ENCODE measurements at regions not wholly inside any gene's neighbourhood (a gene's known extent, or its start where the extent isn't known, plus 50 kb on each side); places are given as distances from the start of the nearest gene placed in this dataset.

- WGBS (ENCODE audit: missing lambda C conversion rate) = 11% methylated on average over 10 of the region's 10 CpGs
- H3K4me3 ChIP-seq = no peak overlapping the region
- H3K4me2 ChIP-seq = 0 out of 3 replicates have a peak overlapping the region, but pooled peaks have one; percentile 32
- H3K4me1 ChIP-seq = 0 out of 3 replicates have a peak, but pooled peaks cover 3% of the 10 kb centered on the region
- H3K9me3 ChIP-seq = no peaks in the 10 kb centered on the region
- TF ChIP-seq CBX8 (IDR thresholded peaks at IDR 0.05) (no peak), SREBF2 (IDR thresholded peaks at IDR 0.05) (peak; percentile 43; the same call in 1 of the 2 replicates), HOXA7 (CRISPR knock-in tag; IDR thresholded peaks at IDR 0.05) (peak; percentile 68; the same call in 1 of the 2 replicates), FOSB (CRISPR knock-in tag; IDR thresholded peaks at IDR 0.05) (peak; percentile 61; the same call in 1 of the 2 replicates), RARB (CRISPR knock-in tag; IDR thresholded peaks at IDR 0.05) (0 out of 2 replicates have a peak, but pooled peaks have one; percentile 72), HOXB5 (CRISPR knock-in tag; IDR thresholded peaks at IDR 0.05) (no peak)
- peak; percentile 49 to 71 for DNase-seq (ENCODE audit: low read depth in 1 of 2, low spot score in 1 of 2)
- no peak for FAIRE-seq
- ATAC-seq = peak; percentile 89
- H3K27ac ChIP-seq = no peak overlapping the region
- ChIA-PET POLR2A (interaction anchor here (1.2 kb wide), 1 partner anchor 12 kb away, joined by 3 read pairs; no protein-coding TSS in a partner anchor), CTCF (interaction anchor here (1.7 kb wide), 1 partner anchor 26 kb away, joined by 5 read pairs; no protein-coding TSS in a partner anchor)
Measured at GRCh38 chr6:27726619-27727023, 185.6 kb downstream of the OR2B2 start.

GRCh38 chr6:27720607-27721580 lies 191.3 kb downstream of the OR2B2 start:
- DNase-seq (ENCODE audit: low read depth in 1 of 2, low spot score in 1 of 2) = peak; percentile 69 to 89
- ATAC-seq = peak; percentile 96 to 97
- no peak for FAIRE-seq
- TF ChIP-seq HES2 (IDR thresholded peaks at IDR 0.05) = no peak
- no peak for TF ChIP-seq ZNF302 (CRISPR knock-in tag; IDR thresholded peaks at IDR 0.05)
- no peak for TF ChIP-seq E2F6 (IDR thresholded peaks at IDR 0.05; ENCODE audit: borderline replicate concordance, low read depth)
- TF ChIP-seq HEYL (CRISPR knock-in tag; IDR thresholded peaks at IDR 0.05) = no peak
- TF ChIP-seq HDAC2 (IDR thresholded peaks at IDR 0.05) = no peak
- no peak for TF ChIP-seq JUN (IDR thresholded peaks at IDR 0.05)
- TF ChIP-seq KDM1A (IDR thresholded peaks at IDR 0.05; ENCODE audit: low read depth) = no peak
- TF ChIP-seq MYC (IDR thresholded peaks at IDR 0.05; ENCODE audit: borderline replicate concordance, low read length) = no peak
- no peak for TF ChIP-seq HOXB13 (CRISPR knock-in tag; IDR thresholded peaks at IDR 0.05; ENCODE audit: low read depth)
- no peak for TF ChIP-seq FOXS1 (CRISPR knock-in tag; IDR thresholded peaks at IDR 0.05)
- no peak for TF ChIP-seq ESRRA (IDR thresholded peaks at IDR 0.05; ENCODE audit: borderline replicate concordance, low read length)
- no peak for TF ChIP-seq RCOR1 (IDR thresholded peaks at IDR 0.05; ENCODE audit: low read depth, low read length)
- TF ChIP-seq CHD2 (IDR thresholded peaks at IDR 0.05; ENCODE audit: low read length, partially characterized antibody) = no peak
- no peak for TF ChIP-seq POLR2A (IDR thresholded peaks at IDR 0.05; ENCODE audit: low read length)
- no peak for TF ChIP-seq RAD21 (conservative IDR thresholded peaks at IDR 0.05 in 1 of 2, IDR thresholded peaks at IDR 0.05 in 1 of 2)
- TF ChIP-seq RFX5 (IDR thresholded peaks at IDR 0.05) = no peak
- no peak for TF ChIP-seq ZSCAN20 (CRISPR knock-in tag; IDR thresholded peaks at IDR 0.05)
- TF ChIP-seq CTCF (IDR thresholded peaks at IDR 0.05) = 0 out of 3 replicates have a peak, but pooled peaks have one; percentile 12
- TF ChIP-seq CEBPB (IDR thresholded peaks at IDR 0.05) = peak in 1 of 2 experiments; percentile 12; a peak in 1 of 4 replicates
- TF ChIP-seq GATA3 (IDR thresholded peaks at IDR 0.05; ENCODE audit: borderline replicate concordance) = no peak
- no peak for TF ChIP-seq FOSL2 (IDR thresholded peaks at IDR 0.05)
- TF ChIP-seq FOSL2 (CRISPR knock-in tag; IDR thresholded peaks at IDR 0.05) = no peak
- TF ChIP-seq REST (IDR thresholded peaks at IDR 0.05) = no peak
- TF ChIP-seq HOXA7 (CRISPR knock-in tag; IDR thresholded peaks at IDR 0.05) = no peak
- no peak for TF ChIP-seq TFCP2L1 (CRISPR knock-in tag; IDR thresholded peaks at IDR 0.05)
- no peak for TF ChIP-seq EHMT2 (IDR thresholded peaks at IDR 0.05; ENCODE audit: low read depth)
- TF ChIP-seq HOXB5 (CRISPR knock-in tag; IDR thresholded peaks at IDR 0.05) = no peak

More at GRCh38 chr6:27720607-27721580, 191.3 kb downstream of the OR2B2 start:
- H3K4me3 ChIP-seq = peak overlapping the region; percentile 49
- 14% methylated on average over 19 of the region's 19 CpGs for WGBS (ENCODE audit: missing lambda C conversion rate)
- H3K27ac ChIP-seq = peak overlapping the region; percentile 68 to 69
- peaks cover 5% of the 10 kb centered on the region; the same call in 1 of the 3 replicates for H3K4me1 ChIP-seq
- CTCF ChIA-PET = interaction anchor here (0.9 to 1.6 kb wide), 2 partner anchors 31 kb away, joined by 3 to 7 read pairs; no protein-coding TSS in a partner anchor
- peak overlapping the region; percentile 62 for H3K4me2 ChIP-seq
- POLR2A ChIA-PET = no interaction called here
- H3K9me3 ChIP-seq = no peaks in the 10 kb centered on the region
